Mucosa of rectum (tissue), 2 donors: ENCODE measurements at regions not wholly inside any gene's neighbourhood (a gene's known extent, or its start where the extent isn't known, plus 50 kb on each side); places are given as distances from the start of the nearest gene placed in this dataset.

ENCODE experiments used
- H3K27ac ChIP-seq, 2 donors: one replicate each; pipeline ENCODE4 v1.7.0; 2013; ENCODE audit warnings: inconsistent platforms in 2 of 2, low read depth in 2 of 2, low read length in 2 of 2
- H3K27me3 ChIP-seq, 2 donors: one replicate each; pipeline ENCODE4 v1.7.0; 2013; ENCODE audit warnings: low read length in 2 of 2; ENCODE audit not compliant: control insufficient read depth in 2 of 2, insufficient read depth in 2 of 2
- H3K36me3 ChIP-seq, 2 donors: one replicate each; pipeline ENCODE4 v1.7.0; 2013; ENCODE audit warnings: low read length in 2 of 2; ENCODE audit not compliant: control insufficient read depth in 2 of 2, insufficient read depth in 2 of 2
- H3K4me1 ChIP-seq, 2 donors: one replicate each; pipeline ENCODE4 v1.7.0; 2013; ENCODE audit warnings: low read length in 2 of 2, mild to moderate bottlenecking in 1 of 2; ENCODE audit not compliant: control insufficient read depth in 2 of 2, insufficient read depth in 2 of 2
- H3K4me3 ChIP-seq, 2 donors: one replicate each; pipeline ENCODE4 v1.7.0; 2013; ENCODE audit warnings: low read length in 2 of 2
- H3K9ac ChIP-seq, 2 donors: one replicate each; pipeline ENCODE4 v1.7.0; 2013; ENCODE audit warnings: low read length in 2 of 2, low read depth in 1 of 2, mild to moderate bottlenecking in 1 of 2
- H3K9me3 ChIP-seq, 2 donors: one replicate each; pipeline ENCODE4 v1.7.0; 2013; ENCODE audit warnings: low read length in 2 of 2; ENCODE audit not compliant: control insufficient read depth in 2 of 2
- donor health status: healthy.
- donor health status: Normal muscosa, but diverticular disease.

GRCh38 chr16:65524997-65525396 lies 403.1 kb upstream of the CDH11 start:
- no peaks in the 10 kb centered on the region for H3K9me3 ChIP-seq
- H3K27ac ChIP-seq, result no peak overlapping the region
- no peak overlapping the region for H3K9ac ChIP-seq
- H3K36me3 ChIP-seq, result no peaks in the 10 kb centered on the region
- no peak overlapping the region for H3K4me3 ChIP-seq
- H3K27me3 ChIP-seq, result no peaks in the 10 kb centered on the region
- no peaks in the 10 kb centered on the region for H3K4me1 ChIP-seq

- Histone ChIP-seq H3K36me3 (no peaks in the 10 kb centered on the region), H3K9me3 (no peaks in the 10 kb centered on the region), H3K4me1 (no peaks in the 10 kb centered on the region), H3K27me3 (no peaks in the 10 kb centered on the region), H3K27ac (no peak overlapping the region), H3K4me3 (no peak overlapping the region), H3K9ac (no peak overlapping the region)
Observed at GRCh38 chr16:65524231-65524630, 402.4 kb upstream of the CDH11 start.

DNA sequence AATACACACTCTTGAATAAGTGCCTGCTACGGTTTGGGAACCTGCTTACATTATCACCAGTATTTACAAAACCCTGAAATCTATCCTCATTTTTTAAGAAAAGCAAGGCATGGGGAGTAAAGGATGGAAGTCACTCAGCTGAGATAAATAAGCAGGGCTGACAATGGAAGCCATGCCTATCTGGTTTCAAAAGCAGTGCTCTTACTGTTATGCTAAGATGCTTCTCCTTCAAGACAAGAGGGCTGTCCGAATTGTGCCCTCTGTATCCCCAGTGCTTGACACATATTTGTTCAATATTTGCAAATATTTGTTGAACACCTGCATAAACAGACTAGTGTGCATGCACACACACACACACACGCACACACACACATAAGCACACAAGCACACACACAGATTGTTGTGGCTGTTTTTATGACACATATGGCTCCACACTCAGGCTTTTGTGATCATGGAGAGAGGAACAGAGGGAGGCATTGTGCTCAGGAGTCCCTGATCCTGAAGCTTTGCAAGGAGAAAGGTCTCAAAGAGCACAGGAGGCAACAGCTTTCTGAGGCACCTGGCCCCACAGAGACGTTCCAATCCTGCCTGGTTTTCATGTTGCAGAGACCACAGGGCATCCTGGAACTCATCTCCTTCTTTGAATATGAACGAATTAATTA lies 401.6 kb upstream of the CDH11 start:
- H3K4me1 ChIP-seq, result no peaks in the 10 kb centered on the region
- H3K4me3 ChIP-seq, result no peak overlapping the region
- H3K27ac ChIP-seq, result no peak overlapping the region
- H3K9me3 ChIP-seq, result no peaks in the 10 kb centered on the region
- H3K9ac ChIP-seq, result no peak overlapping the region
- no peaks in the 10 kb centered on the region for H3K27me3 ChIP-seq
- no peaks in the 10 kb centered on the region for H3K36me3 ChIP-seq

- H3K27ac ChIP-seq, result no peak overlapping the region
- H3K36me3 ChIP-seq, result no peaks in the 10 kb centered on the region
- H3K4me1 ChIP-seq, result no peaks in the 10 kb centered on the region
- no peaks in the 10 kb centered on the region for H3K9me3 ChIP-seq
- H3K4me3 ChIP-seq, result no peak overlapping the region
- no peak overlapping the region for H3K9ac ChIP-seq
- no peaks in the 10 kb centered on the region for H3K27me3 ChIP-seq
Observed at GRCh38 chr16:65522412-65522811, 400.5 kb upstream of the CDH11 start.

- H3K36me3 ChIP-seq, result no peaks in the 10 kb centered on the region
- no peaks in the 10 kb centered on the region for H3K27me3 ChIP-seq
- H3K4me1 ChIP-seq, result no peaks in the 10 kb centered on the region
- no peaks in the 10 kb centered on the region for H3K9me3 ChIP-seq
- H3K27ac ChIP-seq, result no peak overlapping the region
- no peak overlapping the region for H3K9ac ChIP-seq
- H3K4me3 ChIP-seq, result no peak overlapping the region
Observed at GRCh38 chr16:65521633-65522328, 399.9 kb upstream of the CDH11 start.

DNA sequence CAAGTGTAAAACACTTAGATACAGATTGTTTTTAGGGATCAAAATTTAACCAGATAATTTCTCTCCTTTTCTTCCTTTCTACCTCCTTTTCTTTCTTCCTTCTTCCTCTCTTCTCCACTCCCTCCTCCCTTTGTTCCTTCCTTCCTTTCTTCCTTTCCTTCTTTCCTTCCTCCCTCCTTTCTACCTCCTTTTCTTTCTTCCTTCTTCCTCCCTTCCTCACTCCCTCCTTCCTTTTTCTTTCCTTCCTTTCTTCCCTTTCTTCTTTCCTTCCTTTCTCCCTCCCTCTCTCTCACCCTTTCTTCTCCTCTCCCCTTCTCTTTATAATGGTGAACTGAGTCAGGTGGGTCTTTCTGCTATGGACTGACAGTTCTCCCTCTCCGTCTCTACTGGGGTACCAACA lies 397.5 kb upstream of the CDH11 start:
- Histone ChIP-seq H3K27ac (no peak overlapping the region), H3K4me1 (peaks cover 0 to 3% of the 10 kb centered on the region in 2 donors), H3K4me3 (no peak overlapping the region)

DNA sequence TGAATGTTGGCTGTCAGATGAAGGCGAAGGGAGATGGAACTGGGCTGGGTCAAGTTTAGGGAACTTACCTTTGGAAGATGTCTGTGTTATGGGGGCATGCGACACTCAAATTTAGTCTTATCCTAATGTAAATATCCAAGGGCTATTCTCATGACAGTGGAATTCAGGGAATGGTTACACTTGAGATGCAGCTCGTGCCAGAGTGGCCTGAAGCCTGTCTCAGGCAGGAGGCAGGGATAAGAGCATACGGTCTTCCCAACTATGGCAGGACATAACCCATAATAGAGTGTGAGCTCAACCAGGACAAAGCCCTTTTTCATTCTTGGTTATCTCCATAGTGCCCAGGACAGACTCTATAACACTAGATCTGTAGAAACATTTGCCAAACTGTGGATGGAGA lies 393.3 kb upstream of the CDH11 start:
- H3K4me3 ChIP-seq, result no peak overlapping the region

More for the DNA sequence above, 397.5 kb upstream of the CDH11 start:
- Histone ChIP-seq H3K9me3 (no peaks in the 10 kb centered on the region), H3K36me3 (no peaks in the 10 kb centered on the region), H3K27me3 (no peaks in the 10 kb centered on the region), H3K9ac (no peak overlapping the region)

GRCh38 chr16:65510850-65511249 lies 389.0 kb upstream of the CDH11 start:
- Histone ChIP-seq H3K27ac (no peak overlapping the region), H3K27me3 (no peaks in the 10 kb centered on the region), H3K9me3 (no peaks in the 10 kb centered on the region), H3K36me3 (no peaks in the 10 kb centered on the region), H3K4me3 (no peak overlapping the region), H3K4me1 (peaks cover 0 to 3% of the 10 kb centered on the region in 2 donors), H3K9ac (no peak overlapping the region)

More for the DNA sequence above, 393.3 kb upstream of the CDH11 start:
- no peak overlapping the region for H3K27ac ChIP-seq
- H3K36me3 ChIP-seq, result no peaks in the 10 kb centered on the region
- H3K27me3 ChIP-seq, result no peaks in the 10 kb centered on the region
- peaks cover 0 to 3% of the 10 kb centered on the region in 2 donors for H3K4me1 ChIP-seq
- H3K9me3 ChIP-seq, result no peaks in the 10 kb centered on the region
- no peak overlapping the region for H3K9ac ChIP-seq

DNA sequence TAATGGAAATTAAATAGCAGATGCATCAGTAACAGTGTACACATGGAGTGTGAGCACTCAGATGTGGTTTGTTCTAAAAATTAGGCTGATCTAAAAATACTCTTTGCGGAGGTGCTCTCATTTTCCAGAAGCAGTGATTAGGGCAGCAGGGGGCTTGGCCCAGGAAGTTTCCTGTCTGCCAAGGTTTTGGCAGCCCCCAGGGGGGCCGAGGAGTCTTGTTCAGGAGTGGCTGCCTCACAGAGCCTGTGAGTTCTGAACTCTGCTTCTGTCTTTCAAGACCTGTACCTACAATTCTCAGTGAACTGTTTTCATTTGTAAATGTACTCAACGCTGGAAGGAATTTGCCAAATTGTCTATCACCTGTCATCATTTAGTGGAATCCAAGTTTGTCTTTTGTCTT lies 388.4 kb upstream of the CDH11 start:
- Histone ChIP-seq H3K27me3 (no peaks in the 10 kb centered on the region), H3K27ac (no peak overlapping the region), H3K4me1 (peaks cover 0 to under 1% of the 10 kb centered on the region in 2 donors), H3K36me3 (no peaks in the 10 kb centered on the region), H3K9me3 (no peaks in the 10 kb centered on the region), H3K9ac (no peak overlapping the region), H3K4me3 (no peak overlapping the region)

GRCh38 chr16:65509172-65509571 lies 387.3 kb upstream of the CDH11 start:
- Histone ChIP-seq H3K27me3 (no peaks in the 10 kb centered on the region), H3K27ac (no peak overlapping the region), H3K4me1 (no peaks in the 10 kb centered on the region), H3K36me3 (no peaks in the 10 kb centered on the region), H3K9me3 (no peaks in the 10 kb centered on the region), H3K9ac (no peak overlapping the region), H3K4me3 (no peak overlapping the region)
